ENCODE measurements at regions not wholly inside any gene's neighbourhood (a gene's known extent, or its start where the extent isn't known, plus 50 kb on each side); places are given as distances from the start of the nearest gene placed in this dataset.

- TF ChIP-seq CTCF (IDR thresholded peaks at IDR 0.05) (no peak), POLR2A (IDR thresholded peaks at IDR 0.05) (no peak), POLR2AphosphoS5 (IDR thresholded peaks at IDR 0.05) (no peak)
Observed at GRCh38 chr3:35992041-35992440, 352.7 kb downstream of the ARPP21 start.
